Thoracic aorta (tissue), 2 donors: ENCODE measurements at regions not wholly inside any gene's neighbourhood (a gene's known extent, or its start where the extent isn't known, plus 50 kb on each side); places are given as distances from the start of the nearest gene placed in this dataset.

Source experiments
- ATAC-seq: fragments of 150-250 bp; one replicate; pipeline ENCODE4 v1.8.0; 2017; ENCODE audit warnings: low read depth; ENCODE audit not compliant: insufficient number of reproducible peaks, low FRiP score
- DNase-seq: peaks from one replicate; pipeline ENCODE4 v3.0.0-alpha.2; 2020; ENCODE audit warnings: low spot score
- H3K27ac ChIP-seq, 2 donors: fragments of 200-600 bp; sonication (generic); 1 replicate in 1 of 2; 2 replicates in 1 of 2; pipeline ENCODE4 v1.5.1; 2016; ENCODE audit warnings: mild to moderate bottlenecking in 2 of 2, moderate library complexity in 2 of 2
- H3K27me3 ChIP-seq: fragments of 200-600 bp; sonication (generic); replicated peaks from 2 replicates; pipeline ENCODE4 v1.6.0; 2016; ENCODE audit warnings: mild to moderate bottlenecking; ENCODE audit not compliant: insufficient read depth
- H3K36me3 ChIP-seq: fragments of 200-600 bp; sonication (generic); one replicate; pipeline ENCODE4 v1.5.1; 2016
- H3K4me1 ChIP-seq, 2 donors: fragments of 200-600 bp; sonication (generic); 1 replicate in 1 of 2; 2 replicates in 1 of 2; pipeline versions ENCODE4 v1.5.1 to v1.6.0; 2016; ENCODE audit warnings: low read depth in 2 of 2, mild to moderate bottlenecking in 1 of 2; ENCODE audit not compliant: control insufficient read depth in 1 of 2
- H3K4me3 ChIP-seq: fragments of 200-600 bp; sonication (generic); 2 replicates; pipeline ENCODE4 v1.5.1; 2016; ENCODE audit warnings: mild to moderate bottlenecking
- H3K9me3 ChIP-seq: fragments of 200-600 bp; sonication (generic); 2 replicates; pipeline ENCODE4 v1.5.1; 2016
- TF ChIP-seq, protein P1 (sequence below): fragments of 200-600 bp; sonication (generic); IDR thresholded peaks from one replicate; pipeline ENCODE4 v1.5.1; 2019; ENCODE audit warnings: antibody characterized with exemption

DNA sequence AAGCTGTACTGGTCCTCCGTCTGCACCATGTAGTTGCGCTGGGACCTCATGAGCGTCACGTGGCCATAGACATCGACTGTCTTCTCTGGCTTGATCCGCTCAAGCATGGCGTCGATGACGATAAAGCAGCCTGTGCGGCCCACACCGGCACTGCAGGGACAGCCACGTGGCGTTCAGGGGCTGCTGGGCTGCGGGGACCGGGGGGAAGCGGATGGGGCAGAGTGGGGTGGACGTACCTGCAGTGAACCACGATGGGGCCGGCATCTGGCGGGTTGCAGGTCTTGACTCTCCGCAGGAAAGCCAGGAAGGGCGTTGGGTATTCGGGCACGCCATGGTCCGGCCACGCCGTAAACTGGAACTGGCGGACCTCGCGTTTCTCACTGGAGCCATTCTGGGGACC lies 128.5 kb downstream of the PTPRS start:
- Histone ChIP-seq H3K4me3 (no peak overlapping the region), H3K36me3 (peaks cover 60% of the 10 kb centered on the region), H3K27me3 (no peaks in the 10 kb centered on the region), H3K4me1 (no peaks in the 10 kb centered on the region), H3K9me3 (no peaks in the 10 kb centered on the region), H3K27ac (no peak overlapping the region)
- TF ChIP-seq, protein P1, sequence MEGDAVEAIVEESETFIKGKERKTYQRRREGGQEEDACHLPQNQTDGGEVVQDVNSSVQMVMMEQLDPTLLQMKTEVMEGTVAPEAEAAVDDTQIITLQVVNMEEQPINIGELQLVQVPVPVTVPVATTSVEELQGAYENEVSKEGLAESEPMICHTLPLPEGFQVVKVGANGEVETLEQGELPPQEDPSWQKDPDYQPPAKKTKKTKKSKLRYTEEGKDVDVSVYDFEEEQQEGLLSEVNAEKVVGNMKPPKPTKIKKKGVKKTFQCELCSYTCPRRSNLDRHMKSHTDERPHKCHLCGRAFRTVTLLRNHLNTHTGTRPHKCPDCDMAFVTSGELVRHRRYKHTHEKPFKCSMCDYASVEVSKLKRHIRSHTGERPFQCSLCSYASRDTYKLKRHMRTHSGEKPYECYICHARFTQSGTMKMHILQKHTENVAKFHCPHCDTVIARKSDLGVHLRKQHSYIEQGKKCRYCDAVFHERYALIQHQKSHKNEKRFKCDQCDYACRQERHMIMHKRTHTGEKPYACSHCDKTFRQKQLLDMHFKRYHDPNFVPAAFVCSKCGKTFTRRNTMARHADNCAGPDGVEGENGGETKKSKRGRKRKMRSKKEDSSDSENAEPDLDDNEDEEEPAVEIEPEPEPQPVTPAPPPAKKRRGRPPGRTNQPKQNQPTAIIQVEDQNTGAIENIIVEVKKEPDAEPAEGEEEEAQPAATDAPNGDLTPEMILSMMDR: no peak
- DNase-seq (no peak), ATAC-seq (no peak)

DNA sequence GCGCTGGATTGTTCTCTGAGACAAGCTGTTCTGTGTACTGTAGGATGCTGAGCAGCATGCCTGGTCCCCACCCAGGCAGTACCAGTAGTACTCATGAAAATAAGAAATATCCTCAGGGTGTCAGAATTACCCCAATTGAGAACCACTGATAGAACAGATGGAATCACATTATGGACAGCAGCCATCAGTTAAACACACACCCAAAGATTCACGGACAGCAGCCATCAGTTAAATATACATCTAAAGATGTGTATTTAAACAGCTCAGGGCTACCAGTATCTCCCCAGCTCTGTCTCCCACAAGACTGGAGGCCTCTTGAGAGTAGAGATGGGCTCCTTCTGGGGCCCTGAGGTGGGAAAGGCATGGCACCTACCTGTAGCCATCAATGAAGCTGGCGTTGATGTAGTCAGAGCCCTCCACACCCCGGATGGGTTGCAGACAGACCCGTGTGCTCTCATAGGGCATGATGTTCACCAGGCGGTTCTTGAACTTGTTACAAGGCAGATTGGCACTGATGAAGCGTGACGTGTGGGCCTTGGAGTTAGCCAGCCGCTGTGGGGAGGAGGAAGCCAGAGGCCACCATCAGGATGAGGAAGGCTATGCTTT lies 129.3 kb downstream of the PTPRS start:
- H3K36me3 ChIP-seq: peaks cover 58% of the 10 kb centered on the region
- ATAC-seq: no peak
- H3K9me3 ChIP-seq: no peaks in the 10 kb centered on the region
- peaks cover 0 to 3% of the 10 kb centered on the region in 2 donors for H3K4me1 ChIP-seq
- H3K27ac ChIP-seq: no peak overlapping the region
- no peak overlapping the region for H3K4me3 ChIP-seq
- DNase-seq: no peak
- H3K27me3 ChIP-seq: no peaks in the 10 kb centered on the region
- TF ChIP-seq, protein P1: no peak

- H3K36me3 ChIP-seq: peaks cover 52% of the 10 kb centered on the region
- no peaks in the 10 kb centered on the region for H3K27me3 ChIP-seq
- no peak overlapping the region for H3K27ac ChIP-seq
- no peak for DNase-seq
- H3K4me3 ChIP-seq: no peak overlapping the region
- H3K9me3 ChIP-seq: no peaks in the 10 kb centered on the region
- H3K4me1 ChIP-seq: peaks cover 0 to 6% of the 10 kb centered on the region in 2 donors
- TF ChIP-seq, protein P1: no peak
- no peak for ATAC-seq
Measured at GRCh38 chr19:5210556-5210955, 130.1 kb downstream of the PTPRS start.

GRCh38 chr19:5207806-5208205 lies 132.8 kb downstream of the PTPRS start:
- DNase-seq (no peak), ATAC-seq (no peak)
- H3K4me3 ChIP-seq: no peak overlapping the region
- no peaks in the 10 kb centered on the region for H3K27me3 ChIP-seq
- TF ChIP-seq, protein P1: no peak
- H3K36me3 ChIP-seq: peaks cover 34% of the 10 kb centered on the region
- H3K9me3 ChIP-seq: peaks cover 4% of the 10 kb centered on the region
- H3K4me1 ChIP-seq: peaks cover 0 to 6% of the 10 kb centered on the region in 2 donors
- no peak overlapping the region for H3K27ac ChIP-seq

DNA sequence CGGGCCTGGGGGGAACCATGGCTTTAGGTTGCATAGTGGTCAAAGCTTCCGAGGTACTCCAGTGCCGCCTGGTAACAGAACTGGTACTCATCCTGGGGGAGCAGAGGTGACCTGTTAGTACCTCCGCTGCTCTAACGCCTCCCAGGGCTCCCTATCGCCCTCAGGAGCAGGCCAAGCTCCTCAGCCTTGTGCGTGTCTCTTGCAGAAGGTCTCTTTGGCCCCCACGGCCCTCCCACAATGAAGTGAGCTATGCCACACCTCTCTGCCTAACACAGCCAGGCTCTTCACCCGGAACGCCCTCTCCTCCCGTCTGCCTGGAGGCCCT lies 133.9 kb downstream of the PTPRS start:
- H3K27ac ChIP-seq: no peak overlapping the region
- TF ChIP-seq, protein P1: no peak
- DNase-seq (no peak), ATAC-seq (no peak)
- peaks cover 27% of the 10 kb centered on the region for H3K36me3 ChIP-seq
- no peaks in the 10 kb centered on the region for H3K27me3 ChIP-seq
- H3K4me1 ChIP-seq: peaks cover 0 to 6% of the 10 kb centered on the region in 2 donors
- no peak overlapping the region for H3K4me3 ChIP-seq
- peaks cover 8% of the 10 kb centered on the region for H3K9me3 ChIP-seq
